GM18517 (cell line): ENCODE measurements at regions not wholly inside any gene's neighbourhood (a gene's known extent, or its start where the extent isn't known, plus 50 kb on each side); places are given as distances from the start of the nearest gene placed in this dataset.

ENCODE experiments used
- ATAC-seq: cut with Tn5 transposase; IDR thresholded peaks from one replicate; pipeline ENCODE4 v1.9.1; 2021; ENCODE audit warnings: mild to moderate bottlenecking, moderate library complexity; ENCODE audit not compliant: unreplicated experiment

DNA sequence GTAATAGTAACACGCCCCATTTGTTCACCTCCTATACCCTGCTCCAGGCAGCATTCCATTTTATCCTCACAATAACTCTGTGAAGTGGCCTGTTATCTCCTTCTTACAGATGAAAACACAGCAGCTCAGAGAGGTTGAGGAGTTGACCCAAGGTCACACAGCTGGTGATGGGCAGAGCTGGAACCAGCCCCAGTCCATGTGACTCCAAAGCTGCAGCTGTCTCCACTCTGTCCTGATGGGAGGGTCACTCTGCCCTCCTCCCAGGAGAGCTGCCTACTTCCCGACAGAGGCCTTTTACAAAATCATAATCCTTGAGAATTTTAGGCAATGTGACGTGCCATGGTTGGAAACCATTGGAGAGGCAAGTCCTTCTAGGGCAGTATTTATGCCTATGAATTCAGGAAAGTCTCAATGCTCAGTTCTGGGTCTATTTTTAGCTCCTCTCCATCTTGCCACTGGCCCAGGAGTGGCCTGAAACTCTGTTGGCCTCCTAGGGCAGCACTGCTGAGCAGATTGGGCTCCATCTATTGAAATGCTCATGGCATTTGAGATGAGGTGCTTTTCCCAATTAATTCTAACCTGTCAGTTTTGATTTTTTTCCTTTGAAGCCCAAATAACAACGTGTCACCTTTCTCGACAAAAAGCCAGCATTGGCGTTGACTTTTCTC is 50.1 kb upstream of the KCNK12 start:
- ATAC-seq, result no peak
